ENCODE measurements at regions not wholly inside any gene's neighbourhood (a gene's known extent, or its start where the extent isn't known, plus 50 kb on each side); places are given as distances from the start of the nearest gene placed in this dataset.

- Histone ChIP-seq H3K9me3 (ENCODE audit: control insufficient read depth, insufficient read depth, low read depth, low read length) (no peaks in the 10 kb centered on the region), H3K79me2 (ENCODE audit: control insufficient read depth, insufficient read depth, low read length) (no peaks in the 10 kb centered on the region), H2AFZ (ENCODE audit: low read length) (no peak overlapping the region), H3K4me1 (ENCODE audit: control insufficient read depth, extremely low read depth, insufficient read depth, low read length) (no peaks in the 10 kb centered on the region), H3K9ac (ENCODE audit: insufficient read depth, low read length) (no peak overlapping the region), H3K36me3 (ENCODE audit: control insufficient read depth, insufficient read depth, low read length) (no peaks in the 10 kb centered on the region), H4K20me1 (ENCODE audit: control insufficient read depth, extremely low read depth, insufficient read depth, low read length) (no peaks in the 10 kb centered on the region), H3K27me3 (ENCODE audit: control insufficient read depth, insufficient read depth, low read length) (no peaks in the 10 kb centered on the region), H3K4me3 (replicated peaks in 1 of 4; ENCODE audit: control extremely low read depth in 1 of 4, insufficient read depth in 1 of 4, low read depth in 3 of 4, low read length in 4 of 4) (no peak overlapping the region), H3K4me2 (ENCODE audit: extremely low read depth, insufficient read depth, low read length) (no peak overlapping the region), H3K27ac (ENCODE audit: insufficient read depth, low read length) (no peak overlapping the region)
- no peak for TF ChIP-seq EZH2 (IDR thresholded peaks at IDR 0.05; ENCODE audit: low read length, missing control alignments)
- no peak for TF ChIP-seq CTCF (conservative IDR thresholded peaks at IDR 0.05 in 1 of 2, IDR thresholded peaks at IDR 0.05 in 1 of 2; ENCODE audit: low read depth in 1 of 2, low read length in 2 of 2)
- no peak for DNase-seq (ENCODE audit: low read depth in 2 of 2)
Observed at GRCh38 chrX:124493984-124494383, 147.6 kb downstream of the SH2D1A start.

DNA sequence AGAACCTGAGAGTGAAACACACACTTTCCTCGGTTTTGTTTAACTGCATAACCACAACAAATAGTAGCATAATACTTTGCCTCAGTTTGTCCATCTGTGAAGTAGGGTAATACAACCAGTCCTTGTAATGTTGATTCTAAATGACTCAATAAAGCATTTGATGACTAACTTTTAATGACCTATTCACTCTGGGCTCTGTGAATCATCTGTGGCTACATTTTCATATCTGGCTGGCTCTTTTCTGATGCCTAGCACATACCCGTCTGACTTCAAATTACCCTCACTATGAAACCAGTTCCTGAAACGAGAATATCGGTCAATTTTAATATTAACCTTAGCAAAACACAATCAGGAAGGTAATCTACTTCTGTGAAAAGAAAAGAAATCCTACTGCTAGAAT, 151.0 kb downstream of the SH2D1A start:
- no peak for DNase-seq (ENCODE audit: low read depth in 2 of 2)
- Histone ChIP-seq H3K9me3 (ENCODE audit: control insufficient read depth, insufficient read depth, low read depth, low read length) (no peaks in the 10 kb centered on the region), H3K4me2 (ENCODE audit: extremely low read depth, insufficient read depth, low read length) (no peak overlapping the region), H4K20me1 (ENCODE audit: control insufficient read depth, extremely low read depth, insufficient read depth, low read length) (no peaks in the 10 kb centered on the region), H3K79me2 (ENCODE audit: control insufficient read depth, insufficient read depth, low read length) (no peaks in the 10 kb centered on the region), H3K27ac (ENCODE audit: insufficient read depth, low read length) (no peak overlapping the region), H3K4me1 (ENCODE audit: control insufficient read depth, extremely low read depth, insufficient read depth, low read length) (no peaks in the 10 kb centered on the region), H3K36me3 (ENCODE audit: control insufficient read depth, insufficient read depth, low read length) (no peaks in the 10 kb centered on the region), H3K4me3 (replicated peaks in 1 of 4; ENCODE audit: control extremely low read depth in 1 of 4, insufficient read depth in 1 of 4, low read depth in 3 of 4, low read length in 4 of 4) (no peak overlapping the region), H3K27me3 (ENCODE audit: control insufficient read depth, insufficient read depth, low read length) (no peaks in the 10 kb centered on the region), H3K9ac (ENCODE audit: insufficient read depth, low read length) (no peak overlapping the region), H2AFZ (ENCODE audit: low read length) (no peak overlapping the region)
- TF ChIP-seq EZH2 (IDR thresholded peaks at IDR 0.05; ENCODE audit: low read length, missing control alignments) (no peak), CTCF (conservative IDR thresholded peaks at IDR 0.05 in 1 of 2, IDR thresholded peaks at IDR 0.05 in 1 of 2; ENCODE audit: low read depth in 1 of 2, low read length in 2 of 2) (no peak)

GRCh38 chrX:124501586-124501985, 155.2 kb downstream of the SH2D1A start:
- TF ChIP-seq CTCF (conservative IDR thresholded peaks at IDR 0.05 in 1 of 2, IDR thresholded peaks at IDR 0.05 in 1 of 2; ENCODE audit: low read depth in 1 of 2, low read length in 2 of 2) (no peak), EZH2 (IDR thresholded peaks at IDR 0.05; ENCODE audit: low read length, missing control alignments) (no peak)
- no peak overlapping the region for H3K4me2 ChIP-seq (ENCODE audit: extremely low read depth, insufficient read depth, low read length)

More at GRCh38 chrX:124501586-124501985, 155.2 kb downstream of the SH2D1A start:
- H3K27ac ChIP-seq (ENCODE audit: insufficient read depth, low read length) = no peak overlapping the region
- DNase-seq (ENCODE audit: low read depth in 2 of 2) = no peak
- H3K4me3 ChIP-seq (replicated peaks in 1 of 4; ENCODE audit: control extremely low read depth in 1 of 4, insufficient read depth in 1 of 4, low read depth in 3 of 4, low read length in 4 of 4) = no peak overlapping the region
- no peaks in the 10 kb centered on the region for H3K4me1 ChIP-seq (ENCODE audit: control insufficient read depth, extremely low read depth, insufficient read depth, low read length)
- H3K79me2 ChIP-seq (ENCODE audit: control insufficient read depth, insufficient read depth, low read length) = no peaks in the 10 kb centered on the region
- H3K27me3 ChIP-seq (ENCODE audit: control insufficient read depth, insufficient read depth, low read length) = no peaks in the 10 kb centered on the region
- no peaks in the 10 kb centered on the region for H4K20me1 ChIP-seq (ENCODE audit: control insufficient read depth, extremely low read depth, insufficient read depth, low read length)
- no peaks in the 10 kb centered on the region for H3K9me3 ChIP-seq (ENCODE audit: control insufficient read depth, insufficient read depth, low read depth, low read length)
- H3K36me3 ChIP-seq (ENCODE audit: control insufficient read depth, insufficient read depth, low read length) = no peaks in the 10 kb centered on the region
- H2AFZ ChIP-seq (ENCODE audit: low read length) = no peak overlapping the region
- H3K9ac ChIP-seq (ENCODE audit: insufficient read depth, low read length) = no peak overlapping the region

All from fibroblast of lung (primary cell).